ENCODE measurements at regions not wholly inside any gene's neighbourhood (a gene's known extent, or its start where the extent isn't known, plus 50 kb on each side); places are given as distances from the start of the nearest gene placed in this dataset.

- no peaks in the 10 kb centered on the region for H3K36me3 Mint-ChIP-seq (ENCODE audit: low read depth)
- H3K27ac ChIP-seq (ENCODE audit: low read depth) = no peak overlapping the region
- H3F3A ChIP-seq (replicated peaks; ENCODE audit: low read depth) = no peaks in the 10 kb centered on the region
- no peaks in the 10 kb centered on the region for H3K36me3 ChIP-seq (ENCODE audit: insufficient read depth)
- H3K27ac Mint-ChIP-seq = no peak overlapping the region
- H2AFZ ChIP-seq = no peak overlapping the region
- H3K79me2 ChIP-seq (replicated peaks; ENCODE audit: insufficient read depth) = no peaks in the 10 kb centered on the region
- H3K4me2 ChIP-seq = no peak overlapping the region
- peaks cover 6% of the 10 kb centered on the region for H3K27me3 Mint-ChIP-seq (ENCODE audit: insufficient read depth, low read depth, poor library complexity)
- no peak overlapping the region for H3K4me3 ChIP-seq
- no peak; the same call in 2 of the 3 replicates for ATAC-seq
- no peak for TF ChIP-seq ZNF114 (CRISPR knock-in tag; IDR thresholded peaks at IDR 0.05)
- TF ChIP-seq REST (IDR thresholded peaks at IDR 0.05; ENCODE audit: unreplicated experiment) = no peak
- no peak for TF ChIP-seq EZH2 (IDR thresholded peaks at IDR 0.05; ENCODE audit: low read depth, unreplicated experiment)
- no peak for TF ChIP-seq ETS1 (IDR thresholded peaks at IDR 0.05)
- TF ChIP-seq ZNF331 (CRISPR knock-in tag; IDR thresholded peaks at IDR 0.05; ENCODE audit: low read depth) = no peak
- TF ChIP-seq CREB1 (CRISPR knock-in tag; IDR thresholded peaks at IDR 0.05; ENCODE audit: low read depth) = no peak
- no peak for TF ChIP-seq STAT1 (IDR thresholded peaks at IDR 0.05; ENCODE audit: unreplicated experiment)
- TF ChIP-seq CTCF (conservative IDR thresholded peaks at IDR 0.05; ENCODE audit: low read depth in 2 of 2) = no peak
- no peak for TF ChIP-seq NANOG (IDR thresholded peaks at IDR 0.05; ENCODE audit: borderline replicate concordance)
- no peak for TF ChIP-seq POLR2AphosphoS5 (IDR thresholded peaks at IDR 0.05; ENCODE audit: low read depth)
- no peak for TF ChIP-seq JUNB (IDR thresholded peaks at IDR 0.05; ENCODE audit: unreplicated experiment)
- TF ChIP-seq EZH2phosphoT487 (IDR thresholded peaks at IDR 0.05; ENCODE audit: unreplicated experiment) = no peak
- no peak for TF ChIP-seq ZNF462 (CRISPR knock-in tag; IDR thresholded peaks at IDR 0.05)
- peaks cover 22% of the 10 kb centered on the region for H3K4me1 Mint-ChIP-seq
- H3K4me1 ChIP-seq (ENCODE audit: insufficient read depth) = no peaks in the 10 kb centered on the region
- DNase-seq (ENCODE audit: low spot score) = no peak
- H3K4me3 Mint-ChIP-seq = no peak overlapping the region
- no peaks in the 10 kb centered on the region for H3K9me3 Mint-ChIP-seq
- no peaks in the 10 kb centered on the region for H3K9me2 ChIP-seq (ENCODE audit: insufficient read depth)
- no peaks in the 10 kb centered on the region for H4K20me1 ChIP-seq (replicated peaks; ENCODE audit: insufficient read depth)
- no peaks in the 10 kb centered on the region for H3K27me3 ChIP-seq (ENCODE audit: insufficient read depth)
These were observed 1410.2 kb downstream of the BRD1 start for GRCh38 chr22:48417225-48418070.

Measured in GM23338 (cell line).